GM12878 (cell line): ENCODE measurements at regions not wholly inside any gene's neighbourhood (a gene's known extent, or its start where the extent isn't known, plus 50 kb on each side); places are given as distances from the start of the nearest gene placed in this dataset.

Experiments
- ATAC-seq: fragments of 200-7000 bp; cut with Tn5 transposase; 3 replicates; pipeline ENCODE4 v1.9.1; 2020; ENCODE audit warnings: mild to moderate bottlenecking, moderate library complexity
- BruUV-seq: library from RNA; stranded (reverse); fragments of 400-500 nt; replicated peaks from 2 replicates; lab custom pipeline; 2021; lab: Mats Ljungman, UMichigan
- CTCF ChIA-PET: fragments of 300-600 bp; sonication (Branson Sonifier 250); formaldehyde crosslinking; extraction: SDS; loops from one replicate; lab custom pipeline; 2021; ENCODE audit warnings: inconsistent platforms; lab: Yijun Ruan, JAX
- POLR2A ChIA-PET: fragments of 350-600 bp; formaldehyde crosslinking; extraction: SDS; loops from one replicate; lab custom pipeline; 2021; ENCODE audit warnings: inconsistent platforms; lab: Charles Lee
- RAD21 ChIA-PET: fragments of 300-600 bp; sonication (Branson Sonifier 250); formaldehyde crosslinking; loops from one replicate; lab custom pipeline; 2023; ENCODE audit warnings: antibody characterized with exemption; ENCODE audit not compliant: unreplicated experiment; lab: Charles Lee
- SMC1A ChIA-PET: fragments of 300-600 bp; sonication (Branson Sonifier 250); formaldehyde crosslinking; loops from one replicate; lab custom pipeline; 2023; ENCODE audit not compliant: unreplicated experiment, uncharacterized antibody; lab: Charles Lee
- DNase-seq: peaks from one replicate; pipeline ENCODE4 v3.0.0-alpha.2; 2011; ENCODE audit warnings: low read depth, low spot score
- FAIRE-seq: peaks from 3 replicates; lab custom pipeline; 2011; peaks lifted over from hg19 to GRCh38; lab: Jason Lieb, UNC
- H2AFZ ChIP-seq: 2 replicates; pipeline ENCODE4 v1.6.0; 2011; ENCODE audit warnings: low read depth, low read length, control low read depth; ENCODE audit not compliant: control insufficient read depth
- H3K27ac ChIP-seq: 2 replicates; pipeline ENCODE4 v1.5.1; 2011; ENCODE audit warnings: control low read depth; ENCODE audit not compliant: control insufficient read depth, insufficient read depth
- H3K27me3 ChIP-seq, 2 experiments: replicated peaks in 1 of 2; 2 replicates each; pipeline versions ENCODE4 v1.6.0 to v1.6.1; 2011; ENCODE audit warnings: low read length in 1 of 2; ENCODE audit not compliant: control insufficient read depth in 2 of 2, insufficient read depth in 2 of 2
- H3K36me3 ChIP-seq, 2 experiments: 2 replicates each; pipeline ENCODE4 v1.5.1; 2011; ENCODE audit warnings: low read length in 1 of 2; ENCODE audit not compliant: control insufficient read depth in 2 of 2, insufficient read depth in 2 of 2
- H3K4me1 ChIP-seq: 2 replicates; pipeline ENCODE4 v1.6.1; 2011; ENCODE audit warnings: mild to moderate bottlenecking, low read length, moderate library complexity, mixed read lengths; ENCODE audit not compliant: control insufficient read depth, insufficient read depth
- H3K4me2 ChIP-seq: 2 replicates; pipeline ENCODE4 v1.6.0; 2011; ENCODE audit warnings: control low read depth; ENCODE audit not compliant: control insufficient read depth, insufficient read depth
- H3K4me3 ChIP-seq: fragments of 200-600 bp; sonication (generic); 2 replicates; pipeline ENCODE4 v1.5.1; 2016
- H3K79me2 ChIP-seq: 2 replicates; pipeline ENCODE4 v1.6.0; 2011; ENCODE audit warnings: low read length; ENCODE audit not compliant: control insufficient read depth, insufficient read depth
- H3K9ac ChIP-seq: 2 replicates; pipeline ENCODE4 v1.8.0; 2011; ENCODE audit warnings: low read length, control low read depth, mixed read lengths; ENCODE audit not compliant: control insufficient read depth, insufficient read depth
- H3K9me3 ChIP-seq: replicated peaks from 3 replicates; pipeline ENCODE4 v1.5.1; 2011; ENCODE audit warnings: mild to moderate bottlenecking, low read length; ENCODE audit not compliant: control insufficient read depth, insufficient read depth
- H4K20me1 ChIP-seq: 2 replicates; pipeline ENCODE4 v1.6.0; 2011; ENCODE audit not compliant: control insufficient read depth, insufficient read depth
- CHD1 ChIP-seq: IDR thresholded peaks from 2 replicates; pipeline ENCODE4 v1.6.1; 2012; ENCODE audit warnings: low read depth, low read length, improper control_type of control experiment
- ESRRA ChIP-seq: IDR thresholded peaks from 2 replicates; pipeline ENCODE4 v1.6.1; 2012; ENCODE audit warnings: mild to moderate bottlenecking, low read length, improper control_type of control experiment
- GABPA ChIP-seq: IDR thresholded peaks from 2 replicates; pipeline ENCODE4 v1.6.1; 2014; ENCODE audit warnings: antibody characterized with exemption, low read depth, mild to moderate bottlenecking, inconsistent platforms
- IKZF1 ChIP-seq: fragments of 450-650 bp; conservative IDR thresholded peaks from 2 replicates; pipeline ENCODE4 v1.6.1; 2017; ENCODE audit warnings: antibody characterized with exemption, mild to moderate bottlenecking
- MYB ChIP-seq: fragments of 150-350 bp; IDR thresholded peaks from 2 replicates; pipeline ENCODE4 v1.6.1; 2014; ENCODE audit warnings: mild to moderate bottlenecking, low read depth, low read length, borderline replicate concordance
- WGBS: methylation state at CpG from one replicate; pipeline ENCODE4 v1.1.6; 2016; ENCODE audit warnings: low lambda C conversion rate; ENCODE audit not compliant: insufficient replicate concordance, insufficient coverage; ENCODE audit errors: missing lambda C conversion rate; 5-methylcytosine and 5-hydroxymethylcytosine counted together
- in situ Hi-C: fragments of 300-500 bp; cut with MboI; formaldehyde crosslinking; loops from 9 replicates; pipeline ENCODE4 v1.14.3; 2018; ENCODE audit warnings: mixed read lengths
- intact Hi-C: fragments of 100-400 bp; cut with micrococcal nuclease; formaldehyde crosslinking; loops from one replicate; pipeline ENCODE4 v1.14.2; 2022; ENCODE audit not compliant: unreplicated experiment
- TF ChIP-seq, protein P1 (sequence below): fragments of 450-650 bp; formaldehyde crosslinking; IDR thresholded peaks from 2 replicates; pipeline ENCODE4 v1.5.0; 2022; ENCODE audit warnings: mild to moderate bottlenecking, missing genetic modification characterization
- TF ChIP-seq, protein P2 (sequence below): fragments of 450-650 bp; IDR thresholded peaks from 2 replicates; pipeline ENCODE4 v1.6.1; 2016; ENCODE audit warnings: mild to moderate bottlenecking, moderate library complexity, borderline replicate concordance
- TF ChIP-seq, protein P3 (sequence below): fragments of 450-650 bp; IDR thresholded peaks from 2 replicates; pipeline ENCODE4 v1.6.1; 2018; ENCODE audit warnings: borderline replicate concordance, mild to moderate bottlenecking; ENCODE audit not compliant: partially characterized antibody

DNA sequence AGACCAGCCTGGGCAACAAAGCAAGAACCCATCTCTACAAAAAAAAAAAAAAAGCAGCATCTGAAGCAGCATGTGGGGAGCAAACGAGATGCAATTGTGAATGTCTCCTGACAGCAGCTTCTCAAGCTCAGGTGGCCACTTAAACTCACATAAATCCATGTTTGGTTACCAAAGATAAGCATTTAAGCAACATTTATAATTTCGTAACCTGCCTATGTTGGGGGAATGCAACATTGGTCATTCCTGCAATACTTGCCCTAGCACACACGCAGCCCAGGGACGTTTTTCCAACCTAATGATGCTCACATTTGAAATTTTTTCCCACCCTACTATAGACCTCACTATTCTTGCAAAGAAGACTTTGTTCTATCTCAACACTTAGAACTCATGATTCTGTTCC is 113.3 kb downstream of the ZFP64 start:
- H3K27ac ChIP-seq = no peak overlapping the region
- H3K27me3 ChIP-seq = no peaks in the 10 kb centered on the region
- DNase-seq = no peak
- TF ChIP-seq, protein P1, sequence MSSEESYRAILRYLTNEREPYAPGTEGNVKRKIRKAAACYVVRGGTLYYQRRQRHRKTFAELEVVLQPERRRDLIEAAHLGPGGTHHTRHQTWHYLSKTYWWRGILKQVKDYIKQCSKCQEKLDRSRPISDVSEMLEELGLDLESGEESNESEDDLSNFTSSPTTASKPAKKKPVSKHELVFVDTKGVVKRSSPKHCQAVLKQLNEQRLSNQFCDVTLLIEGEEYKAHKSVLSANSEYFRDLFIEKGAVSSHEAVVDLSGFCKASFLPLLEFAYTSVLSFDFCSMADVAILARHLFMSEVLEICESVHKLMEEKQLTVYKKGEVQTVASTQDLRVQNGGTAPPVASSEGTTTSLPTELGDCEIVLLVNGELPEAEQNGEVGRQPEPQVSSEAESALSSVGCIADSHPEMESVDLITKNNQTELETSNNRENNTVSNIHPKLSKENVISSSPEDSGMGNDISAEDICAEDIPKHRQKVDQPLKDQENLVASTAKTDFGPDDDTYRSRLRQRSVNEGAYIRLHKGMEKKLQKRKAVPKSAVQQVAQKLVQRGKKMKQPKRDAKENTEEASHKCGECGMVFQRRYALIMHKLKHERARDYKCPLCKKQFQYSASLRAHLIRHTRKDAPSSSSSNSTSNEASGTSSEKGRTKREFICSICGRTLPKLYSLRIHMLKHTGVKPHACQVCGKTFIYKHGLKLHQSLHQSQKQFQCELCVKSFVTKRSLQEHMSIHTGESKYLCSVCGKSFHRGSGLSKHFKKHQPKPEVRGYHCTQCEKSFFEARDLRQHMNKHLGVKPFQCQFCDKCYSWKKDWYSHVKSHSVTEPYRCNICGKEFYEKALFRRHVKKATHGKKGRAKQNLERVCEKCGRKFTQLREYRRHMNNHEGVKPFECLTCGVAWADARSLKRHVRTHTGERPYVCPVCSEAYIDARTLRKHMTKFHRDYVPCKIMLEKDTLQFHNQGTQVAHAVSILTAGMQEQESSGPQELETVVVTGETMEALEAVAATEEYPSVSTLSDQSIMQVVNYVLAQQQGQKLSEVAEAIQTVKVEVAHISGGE (CRISPR knock-in tag) = no peak
- TF ChIP-seq, protein P2, sequence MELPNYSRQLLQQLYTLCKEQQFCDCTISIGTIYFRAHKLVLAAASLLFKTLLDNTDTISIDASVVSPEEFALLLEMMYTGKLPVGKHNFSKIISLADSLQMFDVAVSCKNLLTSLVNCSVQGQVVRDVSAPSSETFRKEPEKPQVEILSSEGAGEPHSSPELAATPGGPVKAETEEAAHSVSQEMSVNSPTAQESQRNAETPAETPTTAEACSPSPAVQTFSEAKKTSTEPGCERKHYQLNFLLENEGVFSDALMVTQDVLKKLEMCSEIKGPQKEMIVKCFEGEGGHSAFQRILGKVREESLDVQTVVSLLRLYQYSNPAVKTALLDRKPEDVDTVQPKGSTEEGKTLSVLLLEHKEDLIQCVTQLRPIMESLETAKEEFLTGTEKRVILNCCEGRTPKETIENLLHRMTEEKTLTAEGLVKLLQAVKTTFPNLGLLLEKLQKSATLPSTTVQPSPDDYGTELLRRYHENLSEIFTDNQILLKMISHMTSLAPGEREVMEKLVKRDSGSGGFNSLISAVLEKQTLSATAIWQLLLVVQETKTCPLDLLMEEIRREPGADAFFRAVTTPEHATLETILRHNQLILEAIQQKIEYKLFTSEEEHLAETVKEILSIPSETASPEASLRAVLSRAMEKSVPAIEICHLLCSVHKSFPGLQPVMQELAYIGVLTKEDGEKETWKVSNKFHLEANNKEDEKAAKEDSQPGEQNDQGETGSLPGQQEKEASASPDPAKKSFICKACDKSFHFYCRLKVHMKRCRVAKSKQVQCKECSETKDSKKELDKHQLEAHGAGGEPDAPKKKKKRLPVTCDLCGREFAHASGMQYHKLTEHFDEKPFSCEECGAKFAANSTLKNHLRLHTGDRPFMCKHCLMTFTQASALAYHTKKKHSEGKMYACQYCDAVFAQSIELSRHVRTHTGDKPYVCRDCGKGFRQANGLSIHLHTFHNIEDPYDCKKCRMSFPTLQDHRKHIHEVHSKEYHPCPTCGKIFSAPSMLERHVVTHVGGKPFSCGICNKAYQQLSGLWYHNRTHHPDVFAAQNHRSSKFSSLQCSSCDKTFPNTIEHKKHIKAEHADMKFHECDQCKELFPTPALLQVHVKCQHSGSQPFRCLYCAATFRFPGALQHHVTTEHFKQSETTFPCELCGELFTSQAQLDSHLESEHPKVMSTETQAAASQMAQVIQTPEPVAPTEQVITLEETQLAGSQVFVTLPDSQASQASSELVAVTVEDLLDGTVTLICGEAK = no peak
- TF ChIP-seq IKZF1 = no peak
- TF ChIP-seq CHD1 = no peak
- no peak for TF ChIP-seq ESRRA
- TF ChIP-seq MYB = no peak
- TF ChIP-seq, protein P3, sequence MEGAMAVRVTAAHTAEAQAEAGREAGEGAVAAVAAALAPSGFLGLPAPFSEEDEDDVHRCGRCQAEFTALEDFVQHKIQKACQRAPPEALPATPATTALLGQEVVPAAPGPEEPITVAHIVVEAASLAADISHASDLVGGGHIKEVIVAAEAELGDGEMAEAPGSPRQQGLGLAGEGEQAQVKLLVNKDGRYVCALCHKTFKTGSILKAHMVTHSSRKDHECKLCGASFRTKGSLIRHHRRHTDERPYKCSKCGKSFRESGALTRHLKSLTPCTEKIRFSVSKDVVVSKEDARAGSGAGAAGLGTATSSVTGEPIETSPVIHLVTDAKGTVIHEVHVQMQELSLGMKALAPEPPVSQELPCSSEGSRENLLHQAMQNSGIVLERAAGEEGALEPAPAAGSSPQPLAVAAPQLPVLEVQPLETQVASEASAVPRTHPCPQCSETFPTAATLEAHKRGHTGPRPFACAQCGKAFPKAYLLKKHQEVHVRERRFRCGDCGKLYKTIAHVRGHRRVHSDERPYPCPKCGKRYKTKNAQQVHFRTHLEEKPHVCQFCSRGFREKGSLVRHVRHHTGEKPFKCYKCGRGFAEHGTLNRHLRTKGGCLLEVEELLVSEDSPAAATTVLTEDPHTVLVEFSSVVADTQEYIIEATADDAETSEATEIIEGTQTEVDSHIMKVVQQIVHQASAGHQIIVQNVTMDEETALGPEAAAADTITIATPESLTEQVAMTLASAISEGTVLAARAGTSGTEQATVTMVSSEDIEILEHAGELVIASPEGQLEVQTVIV = no peak
- TF ChIP-seq GABPA = no peak
- no peaks in the 10 kb centered on the region for H3K79me2 ChIP-seq
- CTCF ChIA-PET = no interaction called here
- no peak overlapping the region for H3K4me3 ChIP-seq
- no peak overlapping the region for H2AFZ ChIP-seq
- RAD21 ChIA-PET = no interaction called here
- no peak overlapping the region for H3K4me2 ChIP-seq
- no TSS peak for BruUV-seq
- no peaks in the 10 kb centered on the region for H3K36me3 ChIP-seq
- H3K9me3 ChIP-seq = no peaks in the 10 kb centered on the region
- WGBS = 50% methylated on average over 4 of the region's 4 CpGs
- SMC1A ChIA-PET = no interaction called here
- no peaks in the 10 kb centered on the region for H4K20me1 ChIP-seq
- intact Hi-C loops = no loop called here
- no peak for ATAC-seq
- no peaks in the 10 kb centered on the region for H3K4me1 ChIP-seq
- H3K9ac ChIP-seq = no peak overlapping the region
- in situ Hi-C loops = no loop called here
- POLR2A ChIA-PET = interaction anchor here (0.6 kb wide), 1 partner anchor 49 kb away, joined by 3 read pairs; no protein-coding TSS in a partner anchor
- FAIRE-seq = no peak
